ENCODE measurements at regions not wholly inside any gene's neighbourhood (a gene's known extent, or its start where the extent isn't known, plus 50 kb on each side); places are given as distances from the start of the nearest gene placed in this dataset.

DNA sequence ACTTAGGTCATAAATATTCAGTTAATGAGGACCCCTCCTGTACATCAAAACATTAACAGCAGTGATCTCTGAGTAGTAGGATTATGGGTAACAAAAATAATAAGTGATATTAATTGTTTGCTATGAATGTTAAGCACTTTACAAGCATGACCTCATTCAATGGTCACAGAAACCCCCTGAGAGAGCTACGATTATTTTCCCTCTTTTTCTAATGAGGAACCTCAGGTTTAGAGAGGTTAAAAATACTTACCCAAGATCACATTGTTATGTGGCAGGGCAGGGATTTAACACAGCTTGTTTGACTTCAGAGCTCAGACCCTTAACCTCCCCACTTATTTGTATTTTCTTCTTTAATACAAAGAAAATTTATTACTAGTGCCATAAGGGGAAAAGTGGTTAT is 228.2 kb downstream of the TBL1XR1 start:
- no peak for DNase-seq (ENCODE audit: low spot score)

DNA sequence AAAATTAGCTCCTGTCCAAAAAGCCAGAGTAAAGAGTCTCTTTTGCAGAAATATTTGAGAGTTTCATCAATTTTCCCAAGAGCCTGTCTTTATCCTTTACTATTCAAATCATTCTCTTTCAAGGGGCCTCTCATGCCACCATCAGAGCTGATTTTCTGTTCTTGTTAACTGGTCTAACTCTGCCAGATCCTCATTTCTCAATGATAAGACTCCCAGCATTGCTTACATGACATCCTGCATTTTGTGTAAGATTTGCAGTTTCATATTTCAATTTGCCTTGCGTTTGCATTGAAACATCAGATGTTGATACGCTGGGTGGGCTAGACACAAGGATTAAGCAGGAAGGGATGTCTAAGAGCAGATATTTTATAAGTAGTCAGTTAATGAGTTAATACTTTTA is 228.7 kb downstream of the TBL1XR1 start:
- DNase-seq (ENCODE audit: low spot score): no peak

DNA sequence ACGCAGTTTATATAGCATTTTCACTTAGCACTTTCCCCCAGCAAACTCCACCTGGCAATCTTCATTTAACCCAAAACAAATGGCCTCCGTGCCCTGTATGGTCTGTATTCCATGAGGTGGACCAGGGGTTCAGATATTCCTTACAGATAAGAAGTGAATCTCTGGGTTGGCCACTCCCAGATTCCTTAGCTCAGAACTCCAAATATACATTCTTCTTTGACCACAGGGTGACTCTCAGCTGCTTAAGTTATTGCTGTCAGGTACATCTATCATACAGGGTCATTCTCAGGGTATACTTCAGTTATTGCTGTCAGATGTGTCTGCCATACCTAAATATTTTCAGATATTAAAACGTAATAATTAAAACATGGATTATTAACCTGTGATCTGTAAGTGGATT is 229.8 kb downstream of the TBL1XR1 start:
- DNase-seq (ENCODE audit: low spot score): no peak

DNA sequence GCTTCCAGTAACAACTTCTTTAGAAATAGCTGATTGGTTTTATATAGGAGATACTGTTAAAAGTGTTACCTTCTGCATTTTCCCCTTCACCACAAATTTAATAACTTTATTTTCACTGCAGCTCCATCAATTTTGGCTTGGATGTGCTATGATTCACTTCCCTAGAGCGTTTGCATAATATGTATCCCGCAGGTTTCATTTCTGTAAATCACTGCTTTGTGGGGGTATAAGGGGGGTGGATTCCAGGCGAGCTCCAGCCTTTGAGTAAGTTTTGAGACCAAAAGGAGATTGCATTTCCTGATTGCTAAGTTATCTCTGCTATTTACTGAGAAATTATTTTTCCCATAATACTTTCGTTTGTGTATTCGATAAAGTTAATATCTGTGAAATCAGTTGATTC is 232.6 kb downstream of the TBL1XR1 start:
- DNase-seq (ENCODE audit: low spot score): no peak

DNA sequence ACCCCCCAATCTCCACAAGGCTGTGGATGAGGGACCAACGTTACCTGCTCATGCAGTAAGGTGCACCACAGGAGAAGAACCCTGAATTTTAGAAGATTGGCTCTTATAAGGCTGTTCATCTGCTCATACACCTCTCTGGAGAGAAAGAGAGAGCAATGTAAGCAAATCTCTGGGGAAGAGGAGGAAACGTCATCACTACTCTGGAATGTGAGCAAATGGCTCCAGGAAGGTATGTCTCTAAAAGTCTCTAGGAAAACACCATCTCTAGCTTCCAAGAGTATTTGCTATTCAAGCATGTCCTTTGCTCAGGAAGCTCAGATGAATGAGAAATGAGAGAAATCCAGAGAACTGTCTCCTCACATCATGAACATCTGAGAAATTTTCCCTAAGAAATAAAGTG is 235.4 kb downstream of the TBL1XR1 start:
- DNase-seq (ENCODE audit: low spot score): no peak

DNA sequence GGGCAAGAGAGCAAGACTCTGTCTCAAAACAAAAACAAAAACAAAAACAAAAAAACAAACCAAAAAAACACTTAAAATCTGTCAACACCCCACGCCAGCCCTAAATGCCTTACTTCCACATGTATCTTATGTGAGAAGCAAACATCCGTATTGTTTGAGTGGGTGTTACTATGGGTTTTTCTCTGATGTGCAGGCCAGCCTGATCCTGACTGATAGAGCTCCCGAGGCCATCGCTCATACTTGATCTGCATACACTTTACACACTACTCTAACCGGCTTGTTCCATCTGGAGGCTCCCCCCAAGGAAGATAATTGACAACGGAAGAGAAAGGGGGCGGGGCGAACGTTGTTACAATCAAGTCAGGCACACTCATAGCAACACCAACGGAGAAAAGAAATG is 237.4 kb downstream of the TBL1XR1 start:
- DNase-seq (ENCODE audit: low spot score): no peak

DNA sequence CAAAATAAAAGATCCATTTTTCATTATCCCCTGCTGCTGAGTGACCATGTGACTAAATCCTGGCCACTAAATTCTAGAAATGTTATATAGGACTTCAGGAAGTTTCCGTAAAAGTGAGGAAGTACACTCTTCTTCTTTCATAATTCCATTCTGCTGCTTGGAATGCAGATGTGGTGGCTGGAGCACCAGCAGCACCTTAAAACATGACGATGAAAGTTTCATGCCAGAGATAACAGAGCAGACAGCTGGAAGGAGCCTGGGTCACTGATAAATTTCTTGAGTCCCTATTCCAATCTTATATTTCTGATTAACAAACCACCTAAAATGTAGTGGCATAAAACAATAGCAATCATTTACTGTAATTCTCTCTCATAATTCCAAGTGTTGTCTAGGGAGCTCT is 238.7 kb downstream of the TBL1XR1 start:
- DNase-seq (ENCODE audit: low spot score): no peak

DNA sequence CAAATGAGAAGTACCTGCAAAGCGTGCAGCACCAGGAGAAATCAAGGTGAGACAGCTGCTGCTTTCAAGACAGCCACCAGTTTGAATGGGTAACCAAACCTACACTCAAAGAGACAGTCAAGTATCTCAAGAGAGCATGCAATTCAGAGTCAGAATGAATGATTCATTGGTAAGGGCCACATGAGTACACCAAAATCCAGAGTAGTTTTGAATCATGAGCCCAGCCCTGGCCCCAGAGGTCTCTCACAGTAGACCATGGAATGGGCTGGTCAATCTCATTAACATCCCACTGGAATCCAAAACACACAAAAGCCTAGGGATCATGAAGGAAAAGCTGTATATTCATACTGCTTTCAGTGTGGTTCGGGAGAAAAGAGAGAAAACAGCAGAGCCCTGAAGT is 242.8 kb downstream of the TBL1XR1 start:
- no peak for DNase-seq (ENCODE audit: low spot score)

DNA sequence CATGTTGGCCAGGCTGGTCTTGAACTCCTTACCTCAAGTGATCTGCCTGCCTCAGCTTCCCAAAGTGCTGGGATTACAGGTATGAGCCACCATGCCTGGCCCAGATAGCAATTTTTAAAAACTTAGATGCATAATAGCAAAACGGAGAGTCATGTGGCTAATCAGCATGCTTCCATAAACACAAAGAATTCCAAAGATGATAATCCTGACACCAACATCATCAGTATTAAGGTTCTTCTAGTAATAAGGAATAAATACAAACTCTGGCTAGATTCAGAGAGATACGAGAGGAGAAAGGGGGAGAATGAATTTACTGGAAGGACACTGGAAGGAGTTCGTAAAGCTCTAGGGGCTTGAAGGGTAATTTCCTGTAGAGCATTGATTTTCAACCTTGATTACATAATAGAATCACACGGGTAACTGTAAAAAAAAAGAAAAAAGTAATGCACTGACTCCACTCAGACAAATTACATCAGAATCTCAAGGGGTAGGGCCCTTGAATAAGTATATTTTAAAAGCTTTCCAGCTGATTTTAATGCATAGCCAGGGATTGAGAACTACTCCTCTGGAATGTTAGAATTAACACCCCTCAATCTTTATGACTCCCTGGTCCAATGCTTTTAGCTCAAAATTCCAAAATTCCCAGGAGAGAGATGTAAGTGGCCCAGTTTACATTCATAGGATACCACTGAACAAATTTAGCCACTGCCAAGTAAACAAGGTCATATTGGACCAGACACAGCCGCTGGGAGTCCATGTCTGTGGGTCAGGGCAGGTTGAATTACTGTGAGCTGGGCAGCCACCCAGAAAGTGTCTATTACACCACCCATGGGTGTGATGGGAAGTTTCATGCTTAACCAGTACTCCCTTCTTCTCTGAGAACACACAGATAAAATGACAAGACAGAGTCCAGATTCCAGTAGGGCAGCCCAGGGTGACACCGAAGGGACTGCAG is 243.9 kb downstream of the TBL1XR1 start:
- DNase-seq (ENCODE audit: low spot score): no peak

DNA sequence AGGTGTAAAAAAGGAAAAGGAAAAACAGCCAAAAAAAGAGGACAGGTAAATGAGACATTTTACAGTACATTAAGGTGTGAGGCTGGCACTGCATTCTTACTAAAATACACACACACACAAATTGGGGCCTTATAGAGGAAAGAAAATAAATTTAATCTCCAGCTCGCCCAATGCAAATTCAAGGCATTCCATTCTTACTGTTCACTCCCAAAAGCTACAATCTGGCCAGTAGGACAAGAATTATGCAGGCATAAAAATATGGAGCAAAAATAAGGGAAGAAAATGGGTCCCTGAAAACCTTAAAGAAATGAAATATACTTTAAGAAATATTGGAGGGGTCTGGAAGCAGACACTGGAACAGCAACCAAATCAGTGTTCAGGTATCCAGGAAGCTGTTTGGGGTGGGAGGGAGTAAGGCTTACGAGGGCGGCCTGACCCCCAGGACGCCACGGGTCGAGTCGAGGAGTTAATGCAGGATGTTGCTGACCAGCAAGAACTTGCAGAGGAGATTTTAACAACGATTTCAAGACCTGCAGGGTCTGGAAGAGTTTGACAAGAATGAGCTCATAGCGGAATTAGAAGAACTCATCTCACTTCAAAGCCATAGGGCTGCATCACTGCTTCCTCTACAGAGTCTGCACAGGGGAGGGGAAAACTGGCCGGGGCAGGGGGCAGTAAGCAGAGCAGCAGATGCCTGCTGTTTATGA is 245.5 kb downstream of the TBL1XR1 start:
- no peak for DNase-seq (ENCODE audit: low spot score)

DNA sequence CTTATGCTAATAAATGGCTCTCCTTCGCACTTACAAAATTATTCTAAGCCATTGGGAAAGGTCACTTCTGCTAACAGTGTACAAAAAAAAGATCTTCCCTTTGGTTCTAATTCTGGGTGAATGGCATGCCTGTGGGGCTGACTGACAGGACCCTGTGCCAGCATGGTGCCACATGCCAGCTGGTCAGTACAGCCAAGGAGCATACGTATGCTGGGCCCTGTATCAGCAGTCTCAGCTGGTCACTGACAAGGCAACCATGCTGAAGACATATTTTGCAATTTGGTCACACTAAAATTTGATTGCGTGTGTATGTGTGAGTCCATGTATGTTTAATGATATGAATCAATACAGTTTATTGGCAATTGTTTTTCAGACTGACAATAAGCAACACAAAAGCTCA is 246.1 kb downstream of the TBL1XR1 start:
- DNase-seq (ENCODE audit: low spot score): no peak

DNA sequence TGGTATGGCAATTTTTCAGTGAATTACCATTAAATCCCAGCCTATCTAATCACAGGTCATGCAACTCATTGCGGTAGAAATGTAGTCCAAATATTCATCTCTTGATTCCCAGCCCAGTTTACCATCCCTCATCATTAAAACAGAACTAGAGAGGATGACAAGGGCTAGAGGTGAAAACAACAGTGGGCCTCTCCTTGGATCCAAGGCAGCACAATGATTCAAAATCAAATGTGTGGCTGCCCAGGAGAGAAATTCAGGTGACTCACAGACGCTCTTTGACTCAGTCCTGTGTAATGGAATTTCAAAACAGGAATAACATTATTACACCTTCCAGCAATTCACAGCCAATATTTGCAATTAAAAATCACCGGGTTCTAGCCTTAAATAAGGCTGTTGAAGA is 246.5 kb downstream of the TBL1XR1 start:
- no peak for DNase-seq (ENCODE audit: low spot score)

DNA sequence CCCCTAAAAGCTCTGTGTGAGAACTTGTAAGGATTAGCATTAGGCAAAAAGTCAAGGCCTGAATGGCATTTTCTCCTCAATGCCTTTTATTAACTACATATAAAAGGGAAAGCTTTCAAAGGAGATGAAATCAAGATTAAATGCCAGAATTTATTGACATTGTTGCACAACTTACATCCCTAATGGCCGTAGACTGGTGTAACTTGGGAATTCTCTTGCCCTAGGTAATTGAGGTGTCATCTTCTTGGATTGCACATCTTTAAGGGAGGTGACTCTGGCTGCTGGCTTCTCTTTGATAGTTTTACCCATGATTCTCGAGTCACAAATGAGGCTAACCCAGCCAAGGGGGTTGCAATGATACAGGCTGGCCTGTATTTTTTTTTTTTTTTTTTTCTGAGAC is 249.1 kb downstream of the TBL1XR1 start:
- no peak for DNase-seq (ENCODE audit: low spot score)

DNA sequence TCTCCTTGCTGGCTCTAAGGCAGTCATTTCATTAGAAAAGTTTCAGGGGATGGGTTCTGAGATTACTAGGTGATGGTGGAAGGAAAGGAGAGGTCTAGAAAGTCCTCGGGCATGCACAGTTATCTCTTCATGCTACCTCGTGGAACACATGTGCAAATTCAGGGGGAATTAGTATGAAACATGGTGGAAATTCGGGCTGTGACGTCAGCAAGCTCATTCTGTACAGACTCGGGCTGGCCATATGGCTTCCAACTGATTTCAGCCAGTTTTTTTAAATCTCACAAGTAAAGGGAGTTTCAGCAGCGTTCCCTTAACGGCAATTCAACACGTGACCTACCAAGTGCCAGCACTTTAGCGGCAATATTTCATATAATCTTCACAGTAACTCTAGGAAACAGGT is 251.1 kb downstream of the TBL1XR1 start:
- DNase-seq (ENCODE audit: low spot score): no peak

DNA sequence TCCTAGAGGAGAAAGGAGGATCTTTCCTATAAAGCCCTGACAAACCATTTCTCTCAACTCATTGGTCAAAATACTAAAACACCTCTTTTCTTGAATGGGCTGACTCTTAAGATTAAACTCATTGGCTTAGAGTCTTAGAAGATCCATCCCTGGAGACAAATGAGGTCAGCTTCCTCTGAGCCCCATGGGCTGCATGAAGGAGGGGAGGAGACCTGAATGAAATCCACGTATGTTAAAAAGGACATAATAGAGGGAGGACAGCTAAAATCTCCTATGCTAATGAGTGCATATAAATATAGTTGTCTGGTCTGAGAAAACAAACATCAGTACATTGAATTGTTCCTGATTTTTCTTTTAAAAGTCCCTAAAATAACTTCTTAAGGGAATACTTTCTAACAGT is 255.0 kb downstream of the TBL1XR1 start:
- DNase-seq (ENCODE audit: low spot score): no peak

DNA sequence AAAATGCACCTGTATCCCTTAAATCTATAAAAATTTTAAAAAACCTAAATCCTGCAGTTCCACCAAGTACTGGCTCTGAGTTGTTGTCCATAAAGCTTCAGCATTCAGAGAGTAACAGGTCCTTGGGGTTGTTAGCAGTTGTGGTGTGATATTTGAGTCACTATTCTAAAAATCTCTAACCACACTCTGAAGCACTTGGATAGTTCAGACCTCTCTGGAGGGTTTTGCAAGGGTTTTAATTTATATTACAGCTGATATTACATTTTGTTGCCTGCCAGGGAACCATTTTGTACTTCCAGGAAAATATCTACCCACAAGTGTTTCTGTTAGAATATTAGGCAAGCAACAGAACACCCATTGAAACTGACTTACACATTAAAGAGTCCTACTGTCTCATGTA is 255.6 kb downstream of the TBL1XR1 start:
- DNase-seq (ENCODE audit: low spot score): no peak

DNA sequence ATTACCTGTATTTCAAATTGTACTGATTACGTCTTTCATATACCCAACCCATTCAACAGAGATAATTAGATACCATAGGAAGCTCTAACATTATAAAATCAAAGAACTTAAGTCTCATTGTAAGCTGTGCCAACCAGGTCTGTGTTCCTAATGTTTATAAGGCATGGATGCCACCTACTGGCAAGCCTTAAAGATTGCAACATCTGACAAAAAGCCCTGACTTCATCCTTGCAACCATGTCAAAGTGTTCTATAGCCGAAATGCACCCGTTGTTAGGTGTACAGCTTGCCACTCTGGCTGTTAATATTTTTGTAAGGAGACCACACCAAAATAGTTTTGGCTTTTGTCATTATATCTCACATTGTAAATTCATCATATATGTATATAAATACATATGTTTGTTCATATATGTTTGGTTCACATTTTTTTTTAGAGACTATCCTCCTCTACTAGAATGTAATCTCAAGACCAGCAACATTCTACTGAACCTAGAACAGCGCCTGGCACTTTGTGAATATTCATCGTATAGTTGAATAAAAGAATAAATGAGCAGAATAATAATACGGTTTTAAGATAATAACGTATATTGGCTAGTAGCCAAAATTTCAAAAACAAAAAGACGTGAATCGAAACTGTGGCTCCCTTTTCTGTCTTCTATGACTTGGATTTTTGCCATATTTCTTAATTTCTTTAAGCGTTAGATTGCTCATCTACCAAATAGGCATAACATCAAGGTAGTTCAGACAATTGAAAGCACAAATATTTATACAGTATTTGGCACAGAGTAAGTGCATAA is 258.1 kb downstream of the TBL1XR1 start:
- DNase-seq (ENCODE audit: low spot score): no peak

DNA sequence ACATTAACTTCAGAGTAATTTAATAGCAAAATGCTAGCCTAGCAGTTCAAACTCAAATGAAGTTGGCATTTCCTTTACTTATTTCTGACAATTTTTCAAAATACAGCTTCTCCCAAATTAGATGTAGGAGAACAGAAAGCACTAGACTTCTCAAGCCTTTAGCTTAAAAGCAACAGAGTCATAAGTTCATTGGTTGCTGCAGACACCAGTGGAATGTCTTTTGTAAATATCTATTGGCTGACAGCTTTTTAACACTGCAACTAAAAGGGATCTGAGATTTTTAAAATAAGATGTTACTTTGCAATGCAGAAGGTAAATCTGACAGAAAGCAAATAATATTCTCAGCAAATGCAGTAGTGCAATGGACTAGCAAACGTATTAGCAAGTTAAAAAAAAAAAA is 259.3 kb downstream of the TBL1XR1 start:
- DNase-seq (ENCODE audit: low spot score): no peak

DNA sequence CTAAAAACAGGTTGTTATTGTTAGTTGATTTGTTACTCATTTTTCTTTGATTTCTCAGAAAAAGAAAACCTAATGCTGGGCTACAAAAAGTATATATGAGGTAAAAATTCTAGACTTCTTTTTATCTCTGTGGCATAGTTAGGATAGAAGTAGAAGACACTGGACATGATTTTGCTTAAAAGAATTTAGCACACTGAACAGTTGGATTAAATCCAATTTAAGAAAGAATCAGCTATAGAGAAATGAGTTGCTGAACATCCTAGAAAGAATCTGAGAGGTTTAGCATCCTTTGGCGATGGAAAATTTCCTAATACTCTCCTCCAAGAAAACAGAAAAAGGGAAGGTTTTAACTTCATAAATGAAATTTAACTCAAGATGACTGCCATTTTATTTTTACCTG is 259.7 kb downstream of the TBL1XR1 start:
- no peak for DNase-seq (ENCODE audit: low spot score)

DNA sequence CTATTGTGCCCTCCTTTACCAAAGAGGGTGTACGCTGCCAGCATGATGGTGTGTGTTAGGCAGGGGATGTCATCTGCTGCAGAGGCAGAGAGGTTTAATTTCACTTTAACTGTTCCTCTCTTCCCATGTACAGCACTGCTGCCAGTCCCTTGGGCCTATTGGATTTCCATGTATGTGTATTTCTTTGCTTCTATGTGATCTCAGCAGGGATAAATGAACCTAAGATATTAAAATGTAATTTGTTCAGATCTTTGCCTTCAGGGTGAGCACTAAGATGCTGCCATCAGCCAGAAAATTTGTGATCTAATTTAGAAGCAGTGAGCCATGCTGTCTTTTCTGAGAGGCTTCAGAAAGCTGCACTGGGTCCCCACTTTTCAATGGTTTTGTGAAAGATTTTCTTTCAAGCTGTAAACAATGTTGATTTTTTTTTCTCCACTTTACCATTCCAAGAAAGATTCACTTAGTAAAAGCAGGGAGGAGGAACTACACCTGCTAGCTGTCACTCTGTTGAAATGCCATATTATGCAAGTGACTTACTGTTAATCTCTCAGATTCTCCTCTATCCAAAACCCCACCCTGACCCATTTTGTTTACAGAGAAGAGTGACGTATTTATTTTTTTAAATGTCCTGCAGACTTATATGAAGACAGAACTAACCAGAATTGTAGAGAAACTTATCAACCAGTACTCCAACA is 261.9 kb downstream of the TBL1XR1 start:
- DNase-seq (ENCODE audit: low spot score): no peak

DNA sequence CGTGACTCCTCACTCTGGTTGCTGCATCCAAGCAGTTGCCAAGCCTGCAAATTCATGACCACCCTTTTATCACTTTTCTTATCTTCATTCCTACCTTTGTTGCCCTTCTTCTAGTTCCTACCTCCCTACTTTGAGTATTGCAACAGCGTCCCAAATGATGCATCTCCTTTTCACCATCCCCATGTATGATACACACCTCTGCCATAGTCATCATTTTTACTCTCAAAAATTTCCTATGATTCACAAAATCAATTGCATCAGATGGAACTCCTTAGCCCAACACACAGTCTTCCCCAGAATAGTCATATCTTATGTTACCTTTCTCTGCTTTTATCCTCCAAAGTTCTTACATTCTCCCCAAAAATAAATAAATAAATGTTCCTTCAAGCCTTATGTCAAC is 262.6 kb downstream of the TBL1XR1 start:
- no peak for DNase-seq (ENCODE audit: low spot score)

DNA sequence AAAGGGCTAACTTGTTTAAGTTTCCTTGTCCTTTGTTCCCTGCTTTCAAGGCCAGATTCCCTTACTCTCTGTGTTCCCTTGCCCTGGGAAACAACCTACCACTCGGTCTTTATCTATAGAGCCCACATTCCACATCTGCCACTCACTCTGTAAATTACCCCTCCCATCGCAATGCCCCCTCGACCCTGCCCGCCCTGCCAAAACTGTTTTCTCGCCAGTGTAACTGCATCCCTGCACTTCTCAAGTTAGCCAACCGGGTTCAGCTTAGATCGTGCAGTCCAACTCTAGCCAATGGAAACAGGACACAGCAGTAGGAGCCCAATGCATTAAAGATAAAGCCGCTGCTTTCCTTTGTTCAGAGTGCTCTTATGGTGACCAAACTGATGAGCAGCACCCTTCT is 263.6 kb downstream of the TBL1XR1 start:
- DNase-seq (ENCODE audit: low spot score): no peak

Measured in left forelimb (tissue), 1 donor.